Erythroblast (primary cell): ENCODE measurements at regions not wholly inside any gene's neighbourhood (a gene's known extent, or its start where the extent isn't known, plus 50 kb on each side); places are given as distances from the start of the nearest gene placed in this dataset.

Experiments used
- GATA1 ChIP-seq: IDR thresholded peaks from 2 replicates; pipeline ENCODE4 v1.6.1; 2011; ENCODE audit warnings: low read depth, mild to moderate bottlenecking, control low read depth, low read length, moderate library complexity
- POLR2A ChIP-seq: IDR thresholded peaks from 2 replicates; pipeline ENCODE4 v1.6.1; 2011; ENCODE audit warnings: mild to moderate bottlenecking, low read length

GRCh38 chrX:138859421-138859820 is 147.9 kb upstream of the FGF13 start:
- TF ChIP-seq POLR2A (no peak), GATA1 (no peak)
